Activated CD8-positive, alpha-beta memory T cell treated with anti-CD3 and anti-CD28 coated beads, Interleukin-2, amount 50 U/mL, for 24 hours (primary cell): ENCODE measurements at regions not wholly inside any gene's neighbourhood (a gene's known extent, or its start where the extent isn't known, plus 50 kb on each side); places are given as distances from the start of the nearest gene placed in this dataset.
"Not testable (repeated sequence)": the region's sequence is repeated elsewhere in the genome, so short reads cannot be mapped to it uniquely, and the experiment has no call there.

Experiments
- DNase-seq: peaks from one replicate; pipeline ENCODE4 v3.0.0-alpha.2; 2020; ENCODE audit errors: extremely low read depth

- no peak for DNase-seq
Observed at GRCh38 chr9:1871626-1872419, 143.3 kb upstream of the SMARCA2 start.

GRCh38 chr9:1875251-1875851, 139.8 kb upstream of the SMARCA2 start:
- no peak for DNase-seq

- DNase-seq = peak; percentile 31
Observed at GRCh38 chr9:1875921-1876448, 139.2 kb upstream of the SMARCA2 start.

GRCh38 chr9:1876891-1877496, 138.2 kb upstream of the SMARCA2 start:
- no peak for DNase-seq

- no peak for DNase-seq
Observed at GRCh38 chr9:1877951-1878350, 137.2 kb upstream of the SMARCA2 start.

- DNase-seq = no peak
Observed at GRCh38 chr9:1878811-1879210, 136.3 kb upstream of the SMARCA2 start.

GRCh38 chr9:1879501-1879900, 135.6 kb upstream of the SMARCA2 start:
- DNase-seq = no peak

GRCh38 chr9:1880038-1880565, 135.0 kb upstream of the SMARCA2 start:
- no peak for DNase-seq

- DNase-seq = no peak
Observed at GRCh38 chr9:1881708-1882295, 133.3 kb upstream of the SMARCA2 start.

GRCh38 chr9:1882711-1883403, 132.3 kb upstream of the SMARCA2 start:
- no peak for DNase-seq

GRCh38 chr9:1890201-1890600, 124.9 kb upstream of the SMARCA2 start:
- DNase-seq = no peak

- no peak for DNase-seq
Observed at GRCh38 chr9:1890816-1891215, 124.3 kb upstream of the SMARCA2 start.

GRCh38 chr9:1903080-1903704, 112.0 kb upstream of the SMARCA2 start:
- DNase-seq = not testable (repeated sequence)

- DNase-seq = no peak
Observed at GRCh38 chr9:1907465-1907864, 107.7 kb upstream of the SMARCA2 start.

- DNase-seq = no peak
Observed at GRCh38 chr9:1909322-1909721, 105.8 kb upstream of the SMARCA2 start.

GRCh38 chr9:1910269-1910811, 104.8 kb upstream of the SMARCA2 start:
- DNase-seq = no peak

- DNase-seq = no peak
Observed at GRCh38 chr9:1913631-1914330, 101.4 kb upstream of the SMARCA2 start.

- DNase-seq = no peak
Observed at GRCh38 chr9:1916095-1916494, 99.1 kb upstream of the SMARCA2 start.

- no peak for DNase-seq
Observed at GRCh38 chr9:1916655-1917054, 98.5 kb upstream of the SMARCA2 start.

- no peak for DNase-seq
Observed at GRCh38 chr9:1917396-1917935, 97.7 kb upstream of the SMARCA2 start.
